ENCODE measurements at regions not wholly inside any gene's neighbourhood (a gene's known extent, or its start where the extent isn't known, plus 50 kb on each side); places are given as distances from the start of the nearest gene placed in this dataset.

- TF ChIP-seq USF2 (CRISPR knock-in tag; IDR thresholded peaks at IDR 0.05), result no peak
- no peak for TF ChIP-seq CTCF (IDR thresholded peaks at IDR 0.05)
- no peak for TF ChIP-seq NFATC4 (CRISPR knock-in tag; IDR thresholded peaks at IDR 0.05)
- TF ChIP-seq PRDM15 (CRISPR knock-in tag; IDR thresholded peaks at IDR 0.05), result no peak
- no peak for TF ChIP-seq SMAD4 (CRISPR knock-in tag; IDR thresholded peaks at IDR 0.05)
- TF ChIP-seq E2F4 (CRISPR knock-in tag; IDR thresholded peaks at IDR 0.05; ENCODE audit: borderline replicate concordance, low read depth), result no peak
- TF ChIP-seq JUN (CRISPR knock-in tag; IDR thresholded peaks at IDR 0.05), result no peak
Observed at GRCh38 chr6:120711255-120711654, 623.0 kb downstream of the TBC1D32 start.
